ENCODE measurements at regions not wholly inside any gene's neighbourhood (a gene's known extent, or its start where the extent isn't known, plus 50 kb on each side); places are given as distances from the start of the nearest gene placed in this dataset.

GRCh38 chr1:232388363-232388762 lies 241.6 kb downstream of the SIPA1L2 start:
- DNase-seq, result no peak
- Histone ChIP-seq H3K4me1 (no peaks in the 10 kb centered on the region), H3K27me3 (no peaks in the 10 kb centered on the region), H3K4me3 (replicated peaks in 1 of 3) (no peak overlapping the region), H3K36me3 (no peaks in the 10 kb centered on the region), H3K9me3 (no peaks in the 10 kb centered on the region), H3K27ac (no peak overlapping the region)
- intact Hi-C loops (cut with DNase I), result no loop called here
- 92 to 94% methylated on average over 3 of the region's 3 CpGs for whole genome bisulfite sequencing, 2 donors
- TF ChIP-seq, protein P1, sequence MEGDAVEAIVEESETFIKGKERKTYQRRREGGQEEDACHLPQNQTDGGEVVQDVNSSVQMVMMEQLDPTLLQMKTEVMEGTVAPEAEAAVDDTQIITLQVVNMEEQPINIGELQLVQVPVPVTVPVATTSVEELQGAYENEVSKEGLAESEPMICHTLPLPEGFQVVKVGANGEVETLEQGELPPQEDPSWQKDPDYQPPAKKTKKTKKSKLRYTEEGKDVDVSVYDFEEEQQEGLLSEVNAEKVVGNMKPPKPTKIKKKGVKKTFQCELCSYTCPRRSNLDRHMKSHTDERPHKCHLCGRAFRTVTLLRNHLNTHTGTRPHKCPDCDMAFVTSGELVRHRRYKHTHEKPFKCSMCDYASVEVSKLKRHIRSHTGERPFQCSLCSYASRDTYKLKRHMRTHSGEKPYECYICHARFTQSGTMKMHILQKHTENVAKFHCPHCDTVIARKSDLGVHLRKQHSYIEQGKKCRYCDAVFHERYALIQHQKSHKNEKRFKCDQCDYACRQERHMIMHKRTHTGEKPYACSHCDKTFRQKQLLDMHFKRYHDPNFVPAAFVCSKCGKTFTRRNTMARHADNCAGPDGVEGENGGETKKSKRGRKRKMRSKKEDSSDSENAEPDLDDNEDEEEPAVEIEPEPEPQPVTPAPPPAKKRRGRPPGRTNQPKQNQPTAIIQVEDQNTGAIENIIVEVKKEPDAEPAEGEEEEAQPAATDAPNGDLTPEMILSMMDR (IDR thresholded peaks at IDR 0.05), result no peak
- no peak for TF ChIP-seq POLR2A (IDR thresholded peaks at IDR 0.05)

DNA sequence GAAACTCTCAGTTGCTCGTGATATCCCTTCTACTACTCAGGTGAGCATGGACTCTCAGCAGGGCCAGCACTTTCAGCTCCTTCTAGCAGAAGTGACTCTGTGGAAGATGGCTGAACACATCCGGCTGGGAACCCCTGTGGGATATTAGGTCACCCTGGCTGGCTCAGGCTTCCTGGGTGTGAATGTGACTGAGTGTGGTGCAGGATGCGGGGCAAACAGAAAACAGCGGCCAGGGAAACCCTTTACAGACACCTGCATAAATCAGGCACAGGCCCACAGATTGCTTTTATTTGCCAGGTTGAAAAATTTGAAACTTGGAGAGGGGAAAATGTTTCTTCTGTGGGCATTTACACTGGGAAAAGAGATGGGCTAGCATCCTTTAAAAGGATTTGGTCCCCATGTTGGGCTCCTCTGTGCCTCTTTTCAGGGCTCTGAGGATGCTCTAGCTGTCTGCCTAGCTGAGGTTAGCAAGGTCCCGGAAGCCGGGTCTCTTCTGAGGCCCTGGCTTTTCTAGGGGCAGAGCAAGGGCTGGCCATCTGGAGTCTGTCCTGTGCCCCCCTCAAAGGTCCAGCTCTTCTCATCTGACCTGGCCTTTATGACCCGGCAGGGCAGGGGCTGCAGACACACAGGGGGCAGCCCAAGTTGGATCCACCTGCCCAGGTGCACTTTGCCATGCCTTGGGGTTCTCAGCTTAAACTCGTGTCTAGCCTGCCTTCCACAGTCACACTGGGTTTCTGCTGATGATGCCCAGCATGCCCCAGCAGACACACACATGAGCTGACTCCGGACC lies 243.0 kb downstream of the SIPA1L2 start:
- intact Hi-C loops (cut with DNase I), result no loop called here
- H3K27me3 ChIP-seq, result no peaks in the 10 kb centered on the region
- H3K4me3 ChIP-seq (replicated peaks in 1 of 3), result no peak overlapping the region
- H3K36me3 ChIP-seq, result no peaks in the 10 kb centered on the region
- DNase-seq, result no peak
- TF ChIP-seq, protein P1 (IDR thresholded peaks at IDR 0.05), result no peak
- TF ChIP-seq POLR2A (IDR thresholded peaks at IDR 0.05), result no peak
- no peaks in the 10 kb centered on the region for H3K9me3 ChIP-seq
- H3K4me1 ChIP-seq, result no peaks in the 10 kb centered on the region
- WGBS, 2 donors, result 89 to 90% methylated on average over 8 to 9 of the region's 9 CpGs
- no peak overlapping the region for H3K27ac ChIP-seq

DNA sequence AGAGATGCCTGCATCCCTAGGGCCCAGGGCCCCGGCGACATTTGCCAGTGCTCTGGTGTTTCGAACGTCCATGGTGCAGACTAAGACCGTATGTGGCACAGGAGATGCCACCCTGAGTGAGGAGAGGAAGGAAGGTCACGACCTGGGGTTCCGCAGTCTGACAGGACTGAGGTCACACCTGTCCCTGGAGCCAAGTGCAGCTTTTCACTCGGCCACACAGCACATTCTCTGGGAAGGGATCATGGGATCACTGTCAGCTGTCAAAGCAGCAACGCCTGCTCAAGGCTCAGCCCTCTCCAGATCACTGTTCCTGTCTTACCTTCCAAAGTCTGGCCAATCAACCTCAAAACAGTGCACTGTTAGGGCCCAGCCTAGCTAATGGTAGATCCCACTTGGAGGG lies 243.6 kb downstream of the SIPA1L2 start:
- intact Hi-C loops (cut with DNase I), result no loop called here
- no peaks in the 10 kb centered on the region for H3K27me3 ChIP-seq
- no peaks in the 10 kb centered on the region for H3K4me1 ChIP-seq
- no peak overlapping the region for H3K27ac ChIP-seq
- 87 to 91% methylated on average over 7 to 9 of the region's 9 CpGs for WGBS, 2 donors
- no peak overlapping the region for H3K4me3 ChIP-seq (replicated peaks in 1 of 3)
- H3K9me3 ChIP-seq, result no peaks in the 10 kb centered on the region
- no peak for DNase-seq
- H3K36me3 ChIP-seq, result no peaks in the 10 kb centered on the region
- TF ChIP-seq, protein P1 (IDR thresholded peaks at IDR 0.05), result no peak
- no peak for TF ChIP-seq POLR2A (IDR thresholded peaks at IDR 0.05)

DNA sequence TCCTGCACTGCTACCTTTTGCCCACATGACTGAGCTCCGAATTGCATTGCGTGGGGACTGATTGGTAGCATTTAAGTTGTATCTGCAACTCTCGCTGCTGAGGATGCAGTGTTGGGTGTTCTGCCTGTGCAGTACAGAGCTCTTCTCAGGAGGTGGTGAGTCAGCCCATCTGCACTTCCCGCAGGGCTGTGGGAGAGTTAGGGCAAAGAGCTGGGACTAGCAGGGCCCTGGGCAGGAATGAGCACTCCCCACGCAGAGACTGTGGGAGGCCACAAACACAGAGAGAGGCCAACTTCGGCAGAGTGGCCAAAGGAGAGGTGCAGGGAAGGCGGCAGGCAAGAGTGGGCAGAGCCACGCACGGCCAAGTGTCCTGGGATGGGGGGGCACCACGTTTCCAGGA lies 244.7 kb downstream of the SIPA1L2 start:
- H3K27me3 ChIP-seq, result no peaks in the 10 kb centered on the region
- TF ChIP-seq, protein P1 (IDR thresholded peaks at IDR 0.05), result no peak
- no peak for TF ChIP-seq POLR2A (IDR thresholded peaks at IDR 0.05)
- H3K4me1 ChIP-seq, result no peaks in the 10 kb centered on the region
- no peak for DNase-seq
- no peaks in the 10 kb centered on the region for H3K36me3 ChIP-seq
- intact Hi-C loops (cut with DNase I), result no loop called here
- no peak overlapping the region for H3K4me3 ChIP-seq (replicated peaks in 1 of 3)
- no peaks in the 10 kb centered on the region for H3K9me3 ChIP-seq
- 85 to 91% methylated on average over 9 to 10 of the region's 10 CpGs for WGBS, 2 donors
- no peak overlapping the region for H3K27ac ChIP-seq

DNA sequence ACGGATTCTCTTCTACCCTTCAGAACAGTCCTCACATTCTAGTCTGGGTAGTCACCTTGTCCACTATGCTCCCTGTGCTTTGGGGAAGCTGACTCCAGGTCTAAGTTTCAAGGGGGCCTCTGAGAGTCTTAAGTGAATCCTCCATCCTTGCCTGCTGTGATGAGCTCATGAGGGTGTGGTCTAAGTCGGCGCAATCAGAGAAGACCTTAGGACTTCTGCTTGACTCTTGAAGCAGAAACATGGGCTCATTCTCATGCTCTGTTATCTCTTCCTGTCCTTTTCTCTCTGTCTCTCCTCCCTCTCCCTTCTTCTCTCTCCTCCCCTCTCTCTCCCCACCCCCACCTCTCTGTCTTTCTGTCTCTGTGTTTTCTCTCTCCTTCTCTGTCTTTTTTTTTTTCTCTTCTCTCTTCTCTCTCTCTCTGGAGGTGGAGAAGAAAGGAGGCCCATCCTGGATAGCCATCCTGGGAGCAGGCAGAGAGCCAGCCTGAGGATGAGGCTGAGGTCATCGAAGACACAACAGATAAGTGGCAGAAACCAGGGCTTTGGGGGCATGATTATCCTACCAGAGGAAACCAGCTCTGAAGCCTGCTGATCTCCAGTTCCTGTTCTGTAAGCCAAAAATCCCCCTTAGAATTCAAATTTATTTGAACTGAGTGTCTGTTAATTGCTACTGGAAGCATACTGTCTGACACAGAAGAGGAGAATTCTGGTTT lies 245.6 kb downstream of the SIPA1L2 start:
- Histone ChIP-seq H3K27ac (no peak overlapping the region), H3K27me3 (no peaks in the 10 kb centered on the region), H3K4me3 (replicated peaks in 1 of 3) (no peak overlapping the region), H3K4me1 (peaks cover under 1% of the 10 kb centered on the region in 2 donors), H3K9me3 (no peaks in the 10 kb centered on the region), H3K36me3 (no peaks in the 10 kb centered on the region)
- WGBS, 2 donors, result 83 to 93% methylated on average over 4 of the region's 4 CpGs
- DNase-seq, result no peak
- intact Hi-C loops (cut with DNase I), result no loop called here
- no peak for TF ChIP-seq POLR2A (IDR thresholded peaks at IDR 0.05)
